Astrocyte of the spinal cord (primary cell): ENCODE measurements at regions not wholly inside any gene's neighbourhood (a gene's known extent, or its start where the extent isn't known, plus 50 kb on each side); places are given as distances from the start of the nearest gene placed in this dataset.
"Not testable (repeated sequence)": the region's sequence is repeated elsewhere in the genome, so short reads cannot be mapped to it uniquely, and the experiment has no call there.

Experiments
- DNase-seq: peaks from one replicate; pipeline ENCODE4 v3.0.0; 2011; ENCODE audit warnings: low read depth, low spot score
- H3K4me3 ChIP-seq: 2 replicates; pipeline ENCODE4 v1.5.1; 2011; ENCODE audit warnings: low read depth, mild to moderate bottlenecking, low read length, moderate library complexity
- CTCF ChIP-seq: IDR thresholded peaks from 2 replicates; pipeline ENCODE4 v1.5.1; 2012; ENCODE audit warnings: low read depth, mild to moderate bottlenecking, low read length, inconsistent platforms
- in situ Hi-C: cut with HindIII; loops from 2 replicates; pipeline ENCODE4 v1.10.0; 2017; ENCODE audit warnings: low sequenced_read_pairs

- no peak overlapping the region for H3K4me3 ChIP-seq
- in situ Hi-C loops: no loop called here
- no peak for TF ChIP-seq CTCF
- DNase-seq: no peak
Measured at GRCh38 chr4:111068883-111069282, 446.0 kb upstream of the PITX2 start.

- DNase-seq: no peak
- in situ Hi-C loops: no loop called here
- no peak overlapping the region for H3K4me3 ChIP-seq
- TF ChIP-seq CTCF: no peak
Measured at GRCh38 chr4:111070390-111070789, 447.5 kb upstream of the PITX2 start.

- no peak overlapping the region for H3K4me3 ChIP-seq
- no peak for TF ChIP-seq CTCF
- no peak for DNase-seq
- in situ Hi-C loops: no loop called here
Measured at GRCh38 chr4:111074523-111075114, 451.7 kb upstream of the PITX2 start.

DNA sequence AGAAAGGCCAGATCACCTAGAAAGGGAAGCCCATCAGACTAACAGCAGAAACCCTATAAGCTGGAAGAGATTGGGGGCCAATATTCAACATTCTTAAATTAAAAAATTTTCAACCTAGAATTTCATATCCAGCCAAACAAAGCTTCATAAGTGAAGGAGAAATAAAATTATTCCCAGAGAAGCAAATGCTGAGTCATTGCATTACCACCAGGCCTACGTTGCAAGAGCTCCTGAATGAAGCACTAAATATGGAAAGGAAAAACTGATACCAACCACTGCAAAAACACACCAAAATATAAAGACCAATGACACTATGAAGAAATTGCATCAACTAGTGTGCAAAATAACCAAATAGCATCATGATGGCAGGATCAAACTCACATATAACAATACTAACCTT, 453.4 kb upstream of the PITX2 start:
- DNase-seq, H3K4me3 ChIP-seq, in situ Hi-C loops: not testable (repeated sequence)

DNA sequence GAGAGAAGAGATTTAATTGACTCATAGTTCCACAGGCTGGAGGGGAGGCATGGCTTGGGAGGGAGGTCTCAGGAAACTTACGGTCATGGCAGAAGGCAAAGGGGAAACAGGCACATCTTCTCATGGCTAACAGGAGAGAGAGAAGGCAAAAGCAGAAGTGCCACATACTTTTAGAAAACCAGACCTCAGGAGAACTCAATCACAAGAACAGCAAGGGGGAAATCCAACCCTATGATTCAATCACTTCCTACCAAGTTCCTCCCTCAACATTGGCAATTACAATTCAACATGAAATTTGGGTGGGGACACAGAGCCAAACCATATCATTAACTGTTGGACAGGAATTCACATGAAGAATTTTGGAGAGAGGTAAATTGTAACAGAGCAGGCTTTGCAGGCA, 485.3 kb upstream of the PITX2 start:
- H3K4me3 ChIP-seq: no peak overlapping the region
- DNase-seq: no peak
- in situ Hi-C loops: no loop called here
- TF ChIP-seq CTCF: no peak

DNA sequence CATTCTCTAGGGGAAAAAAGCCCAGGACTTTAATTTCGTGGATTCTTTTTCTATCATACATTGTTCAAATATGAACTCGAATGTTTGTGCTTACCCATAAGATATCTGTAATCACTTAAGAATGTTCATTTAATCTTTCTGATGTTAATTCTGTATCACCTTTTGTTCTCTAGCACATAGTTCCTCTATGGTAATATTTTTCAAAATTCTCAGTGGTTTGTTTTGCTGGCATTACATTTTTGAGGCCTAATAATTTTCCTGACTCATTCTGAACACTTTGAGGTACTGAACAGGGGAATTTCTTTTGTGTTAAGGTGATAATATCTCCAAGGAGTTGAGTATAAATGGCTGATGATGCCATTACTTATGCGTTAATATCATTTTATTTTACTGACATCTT, 490.7 kb upstream of the PITX2 start:
- in situ Hi-C loops: no loop called here
- H3K4me3 ChIP-seq: no peak overlapping the region
- no peak for DNase-seq
- TF ChIP-seq CTCF: no peak

- in situ Hi-C loops: no loop called here
- no peak for TF ChIP-seq CTCF
Measured at GRCh38 chr4:111115881-111116280, 493.0 kb upstream of the PITX2 start.

More at GRCh38 chr4:111115881-111116280, 493.0 kb upstream of the PITX2 start:
- H3K4me3 ChIP-seq: no peak overlapping the region
- DNase-seq: no peak
